ENCODE measurements at regions not wholly inside any gene's neighbourhood (a gene's known extent, or its start where the extent isn't known, plus 50 kb on each side); places are given as distances from the start of the nearest gene placed in this dataset.

GRCh38 chr3:102000620-102001209 is 151.4 kb downstream of the NFKBIZ start:
- TF ChIP-seq, protein P1, sequence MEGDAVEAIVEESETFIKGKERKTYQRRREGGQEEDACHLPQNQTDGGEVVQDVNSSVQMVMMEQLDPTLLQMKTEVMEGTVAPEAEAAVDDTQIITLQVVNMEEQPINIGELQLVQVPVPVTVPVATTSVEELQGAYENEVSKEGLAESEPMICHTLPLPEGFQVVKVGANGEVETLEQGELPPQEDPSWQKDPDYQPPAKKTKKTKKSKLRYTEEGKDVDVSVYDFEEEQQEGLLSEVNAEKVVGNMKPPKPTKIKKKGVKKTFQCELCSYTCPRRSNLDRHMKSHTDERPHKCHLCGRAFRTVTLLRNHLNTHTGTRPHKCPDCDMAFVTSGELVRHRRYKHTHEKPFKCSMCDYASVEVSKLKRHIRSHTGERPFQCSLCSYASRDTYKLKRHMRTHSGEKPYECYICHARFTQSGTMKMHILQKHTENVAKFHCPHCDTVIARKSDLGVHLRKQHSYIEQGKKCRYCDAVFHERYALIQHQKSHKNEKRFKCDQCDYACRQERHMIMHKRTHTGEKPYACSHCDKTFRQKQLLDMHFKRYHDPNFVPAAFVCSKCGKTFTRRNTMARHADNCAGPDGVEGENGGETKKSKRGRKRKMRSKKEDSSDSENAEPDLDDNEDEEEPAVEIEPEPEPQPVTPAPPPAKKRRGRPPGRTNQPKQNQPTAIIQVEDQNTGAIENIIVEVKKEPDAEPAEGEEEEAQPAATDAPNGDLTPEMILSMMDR (IDR thresholded peaks at IDR 0.05; ENCODE audit: low read depth, low read length), result no peak
- TF ChIP-seq EZH2phosphoT487 (IDR thresholded peaks at IDR 0.05; ENCODE audit: low read depth), result no peak
